GM19397 (cell line): ENCODE measurements at regions not wholly inside any gene's neighbourhood (a gene's known extent, or its start where the extent isn't known, plus 50 kb on each side); places are given as distances from the start of the nearest gene placed in this dataset.

Source experiments
- ATAC-seq: cut with Tn5 transposase; IDR thresholded peaks from one replicate; pipeline ENCODE4 v1.9.1; 2021; ENCODE audit warnings: mild to moderate bottlenecking, moderate library complexity; ENCODE audit not compliant: unreplicated experiment

- no peak for ATAC-seq
Observed at GRCh38 chr16:6165330-6165979, 1067.9 kb upstream of the EEF2KMT start.

GRCh38 chr16:6160871-6161270 is 1063.3 kb upstream of the EEF2KMT start:
- ATAC-seq: no peak

DNA sequence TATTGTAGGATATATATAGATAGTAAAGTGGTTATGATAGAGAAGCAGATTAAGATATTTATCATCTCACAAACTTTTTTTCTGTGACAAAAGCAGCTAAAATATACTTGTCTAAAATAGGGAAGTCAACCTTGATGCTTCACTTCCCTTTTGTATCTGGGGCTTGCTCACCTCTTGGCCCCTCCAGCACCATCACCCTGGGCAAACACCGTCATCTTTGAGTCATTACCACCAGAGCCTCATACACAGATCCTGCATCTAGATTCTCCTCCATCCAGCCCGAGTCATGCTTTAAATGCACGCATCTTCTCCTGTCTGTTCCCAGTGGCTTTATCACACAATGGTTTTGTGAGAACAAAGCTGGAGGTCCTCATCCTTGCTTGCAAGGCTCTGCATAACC is 1062.7 kb upstream of the EEF2KMT start:
- no peak for ATAC-seq

DNA sequence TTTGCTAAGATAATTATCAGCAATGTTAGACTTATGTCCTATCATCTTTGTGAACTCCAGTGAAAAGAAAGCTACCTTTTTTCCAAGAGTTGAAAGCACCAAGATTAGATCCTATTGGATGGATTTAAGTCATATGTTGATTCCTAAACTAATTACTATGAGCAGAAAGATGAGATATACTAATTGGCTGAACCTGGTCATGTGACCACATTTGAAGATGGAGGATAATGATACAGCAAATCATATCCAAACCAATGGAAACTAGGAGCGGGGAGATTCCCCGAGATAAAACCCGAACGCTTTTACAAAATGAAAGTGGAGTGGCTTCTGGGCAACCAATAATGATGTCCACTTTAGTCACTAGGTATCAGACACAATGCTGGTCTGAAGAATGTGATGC is 1060.2 kb upstream of the EEF2KMT start:
- no peak for ATAC-seq

- ATAC-seq: no peak
Observed at GRCh38 chr16:6155271-6155670, 1057.7 kb upstream of the EEF2KMT start.

DNA sequence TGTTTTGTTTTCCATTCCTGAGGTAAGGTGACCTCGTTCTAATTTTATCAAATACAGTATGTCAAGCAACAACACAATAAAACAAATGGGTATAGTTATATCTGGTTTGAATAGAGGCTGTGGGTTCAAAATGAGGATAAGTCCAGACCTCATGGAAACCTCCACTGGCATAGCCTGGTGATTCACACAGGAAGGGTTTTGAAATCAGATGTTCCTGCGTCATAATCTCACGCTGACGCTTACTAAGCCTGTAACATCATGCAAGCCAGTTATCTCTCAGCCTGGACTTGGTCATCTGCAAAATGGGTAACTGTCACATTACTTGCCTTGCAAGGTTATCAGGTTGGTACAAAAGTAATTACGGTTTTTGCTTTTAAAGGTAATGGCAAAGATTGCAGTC is 1056.3 kb upstream of the EEF2KMT start:
- ATAC-seq: no peak

DNA sequence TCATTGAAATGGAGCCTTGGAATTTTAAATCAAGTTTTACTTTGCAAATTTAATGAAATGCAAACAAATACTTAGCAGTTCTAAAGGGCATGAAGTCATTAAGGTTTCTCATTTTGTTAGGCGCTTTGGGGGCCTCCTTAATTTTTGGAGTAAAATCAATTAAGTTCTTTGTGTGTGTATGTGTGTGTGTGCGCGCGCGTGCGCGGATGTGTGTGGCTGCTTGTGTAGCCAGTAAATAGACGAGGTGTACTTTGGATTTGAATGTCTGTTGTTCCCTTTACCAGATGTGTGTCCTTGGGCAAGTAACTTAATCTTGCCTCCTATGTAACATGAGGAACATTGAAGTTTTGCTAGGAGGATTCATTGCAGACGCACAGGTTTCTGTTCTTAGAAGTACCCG is 1051.4 kb upstream of the EEF2KMT start:
- no peak for ATAC-seq

- no peak for ATAC-seq
Observed at GRCh38 chr16:6148361-6148760, 1050.8 kb upstream of the EEF2KMT start.

DNA sequence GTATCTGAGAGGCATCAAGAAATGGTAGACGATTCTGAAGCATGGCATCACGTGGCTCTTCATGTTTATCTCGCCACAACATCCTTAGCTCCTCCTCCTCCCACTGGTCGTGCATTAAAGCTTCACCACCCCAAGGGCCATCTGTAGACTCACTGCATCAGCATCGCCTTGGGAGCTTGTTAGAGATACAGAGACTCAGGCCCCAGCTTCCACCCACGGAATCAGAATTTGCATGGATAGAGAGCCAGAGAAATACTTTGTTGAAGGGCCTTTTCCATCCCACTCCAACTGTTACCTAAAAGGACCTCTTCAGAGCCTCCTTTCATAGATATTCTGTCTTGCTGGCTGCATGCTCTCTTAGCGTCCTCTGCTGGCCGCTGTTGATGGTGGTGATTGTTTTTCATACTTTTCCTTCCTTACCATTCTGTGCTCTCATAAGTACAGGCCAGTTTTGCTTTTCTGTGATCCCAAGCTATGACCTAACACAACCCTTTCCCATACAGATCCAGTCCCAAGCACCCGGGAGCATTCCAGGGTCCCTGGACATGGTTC is 1049.4 kb upstream of the EEF2KMT start:
- ATAC-seq: no peak

- no peak for ATAC-seq
Observed at GRCh38 chr16:6146356-6146755, 1048.8 kb upstream of the EEF2KMT start.

- no peak for ATAC-seq
Observed at GRCh38 chr16:6144463-6144862, 1046.9 kb upstream of the EEF2KMT start.

DNA sequence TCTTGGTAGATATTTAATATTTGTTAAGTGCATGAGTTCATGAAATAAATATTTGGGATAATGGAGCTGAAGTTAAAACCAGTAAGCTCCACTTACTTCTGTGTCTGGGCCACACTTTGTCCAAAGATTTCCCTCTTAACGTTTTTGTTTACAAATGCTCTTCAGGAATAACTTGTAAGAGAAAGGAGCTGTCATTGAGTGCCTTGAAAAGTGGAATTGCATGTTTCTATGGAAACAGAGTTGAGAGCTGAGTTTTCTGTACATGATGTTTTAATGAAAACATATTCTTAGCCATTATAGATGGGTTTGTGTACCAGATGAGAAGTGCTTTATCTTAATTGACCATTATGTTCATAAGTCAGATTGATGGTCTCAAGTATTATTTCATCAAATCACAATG is 1045.4 kb upstream of the EEF2KMT start:
- ATAC-seq: no peak

- no peak for ATAC-seq
Observed at GRCh38 chr16:6133009-6133557, 1035.5 kb upstream of the EEF2KMT start.

GRCh38 chr16:6132121-6132520 is 1034.5 kb upstream of the EEF2KMT start:
- no peak for ATAC-seq

DNA sequence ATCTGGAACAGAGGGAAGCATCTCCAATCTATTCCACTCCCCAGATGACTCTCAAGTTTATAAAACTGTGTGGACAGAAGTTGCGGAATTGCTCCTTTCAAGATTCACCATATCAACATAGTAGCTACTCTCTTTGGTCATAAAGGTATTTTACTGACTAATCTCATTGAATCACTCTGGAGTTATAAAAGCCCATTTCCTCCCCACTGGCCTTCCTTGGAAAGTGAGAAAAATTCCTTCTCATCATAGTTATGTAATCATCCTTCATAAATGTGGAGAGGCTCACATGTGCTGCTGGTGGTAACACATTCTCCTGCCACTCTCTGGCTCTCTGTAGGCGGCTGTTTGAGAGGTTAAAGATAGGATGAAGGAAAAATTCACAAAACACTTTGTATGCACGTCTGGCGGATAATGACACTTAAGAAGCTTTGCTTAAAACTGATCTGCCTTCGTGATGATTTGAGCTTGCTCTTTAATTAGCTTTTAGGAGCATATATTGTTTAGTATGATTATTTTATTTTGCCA is 1034.0 kb upstream of the EEF2KMT start:
- no peak for ATAC-seq

DNA sequence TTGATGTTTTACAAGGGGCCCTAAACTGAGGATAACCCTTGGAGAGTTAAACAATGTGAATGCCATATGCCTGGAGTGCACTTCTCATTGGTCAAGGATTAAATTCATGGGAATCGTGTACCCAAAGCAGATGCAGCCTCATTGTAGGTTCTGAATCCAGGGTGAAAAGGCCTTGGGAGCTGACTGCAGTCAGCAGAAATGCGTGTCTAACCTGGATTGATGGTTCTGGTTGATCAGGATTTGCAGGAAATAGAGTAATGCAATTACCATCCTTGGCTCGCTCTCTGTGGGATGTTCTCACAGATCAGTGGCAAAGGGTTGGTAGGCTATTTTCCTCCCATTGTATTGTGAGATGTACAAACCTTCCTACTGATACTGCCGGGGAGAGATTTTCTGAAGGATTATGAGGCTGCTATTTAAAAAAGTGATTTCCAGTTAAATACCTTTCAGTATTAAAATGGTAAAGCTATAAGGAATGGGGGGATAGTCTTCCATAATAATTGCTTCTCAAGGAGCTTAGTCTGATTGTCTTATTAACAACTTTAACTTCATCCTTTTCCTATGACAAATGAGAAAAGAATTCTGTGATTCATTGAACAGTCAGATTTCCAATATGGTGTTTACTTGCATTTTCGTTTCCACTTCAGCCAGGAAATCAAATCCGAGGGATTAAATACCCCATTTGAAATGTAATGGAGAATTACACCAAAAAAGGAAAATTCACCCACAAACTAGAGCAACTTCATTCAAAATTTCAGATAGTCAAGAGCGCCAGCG is 1028.1 kb upstream of the EEF2KMT start:
- ATAC-seq: no peak

- ATAC-seq: no peak
Observed at GRCh38 chr16:6124136-6124535, 1026.5 kb upstream of the EEF2KMT start.

DNA sequence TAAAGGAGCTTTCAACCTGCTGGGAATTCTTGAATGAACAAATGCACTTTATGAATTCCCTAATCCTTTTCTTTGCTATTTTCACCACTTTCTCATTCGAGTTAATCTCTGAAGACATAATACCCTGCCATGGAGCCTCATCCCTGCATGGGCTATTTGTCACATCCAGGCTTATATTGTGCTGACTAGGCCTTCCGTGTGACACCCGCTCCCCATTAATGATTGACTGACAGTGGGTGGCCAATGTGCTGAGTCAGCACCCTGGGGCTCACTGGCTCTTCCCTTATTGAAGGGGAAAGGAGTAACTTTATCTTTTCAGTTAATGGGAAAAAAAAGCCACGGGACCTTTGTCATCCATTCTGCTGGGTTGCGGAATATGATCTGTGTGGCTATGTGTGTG is 1024.8 kb upstream of the EEF2KMT start:
- no peak for ATAC-seq

- ATAC-seq: no peak
Observed at GRCh38 chr16:6114691-6115090, 1017.1 kb upstream of the EEF2KMT start.

DNA sequence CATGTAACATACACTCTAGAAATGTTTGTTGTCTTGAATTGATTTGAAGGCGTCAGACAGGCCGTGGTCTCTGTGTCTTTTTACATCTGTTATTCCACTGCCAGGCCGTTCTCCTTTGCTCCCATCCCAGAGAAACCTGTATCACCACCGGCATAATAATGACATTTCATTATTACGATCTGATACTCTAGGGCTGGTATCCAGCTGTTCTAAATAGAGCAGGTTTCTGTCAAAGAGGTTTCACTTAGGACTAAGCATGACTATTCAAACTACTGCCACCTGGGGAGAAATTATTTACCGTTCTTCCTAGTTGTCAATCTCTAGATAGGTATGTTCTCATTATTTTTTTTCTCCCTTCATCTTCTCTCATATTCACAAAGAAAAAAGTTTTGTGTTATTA is 1016.2 kb upstream of the EEF2KMT start:
- ATAC-seq: no peak

DNA sequence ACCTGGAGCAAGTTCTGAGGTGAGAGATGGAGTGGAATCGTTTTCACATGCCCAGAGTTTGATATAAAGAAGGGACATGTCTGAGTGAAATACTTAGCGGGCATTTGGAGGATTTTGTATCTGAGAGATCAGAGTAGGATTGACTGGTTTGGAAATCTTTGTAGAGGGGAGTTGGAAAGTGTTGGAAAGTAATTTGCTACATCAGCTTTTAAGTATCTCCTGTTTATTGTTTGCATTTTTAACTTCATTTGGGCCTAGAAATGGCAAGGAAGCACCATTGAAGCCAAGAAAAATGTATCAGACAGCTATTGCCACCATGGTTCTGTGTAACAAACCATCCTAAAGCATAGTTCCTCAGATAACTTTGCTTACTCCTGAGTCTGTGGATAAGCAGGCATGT is 1015.1 kb upstream of the EEF2KMT start:
- ATAC-seq: no peak

DNA sequence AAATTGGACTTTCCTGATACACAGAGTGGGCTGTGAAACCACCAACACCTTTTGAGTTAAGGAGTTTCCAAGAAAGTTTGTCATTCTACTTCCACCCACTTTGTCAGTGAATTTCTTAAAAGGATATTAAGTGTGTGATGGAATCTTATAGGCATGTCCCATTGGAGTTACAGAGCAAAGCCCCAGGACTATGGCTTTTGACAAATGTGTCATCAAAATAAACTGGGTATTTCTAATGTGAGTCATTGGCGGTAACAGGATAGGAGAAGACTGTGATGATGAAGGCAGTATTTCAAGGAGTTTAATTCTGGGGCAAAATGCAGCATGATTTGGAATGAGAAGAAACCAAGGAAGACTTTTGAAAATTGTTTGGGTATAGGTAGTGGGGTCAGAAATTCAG is 1013.8 kb upstream of the EEF2KMT start:
- no peak for ATAC-seq
